ENCODE measurements at regions not wholly inside any gene's neighbourhood (a gene's known extent, or its start where the extent isn't known, plus 50 kb on each side); places are given as distances from the start of the nearest gene placed in this dataset.

GRCh38 chr4:171246948-171247347 lies 566.3 kb upstream of the GALNTL6 start:
- no peak for TF ChIP-seq CTCF (IDR thresholded peaks at IDR 0.05)
- no peak for TF ChIP-seq POLR2A (IDR thresholded peaks at IDR 0.05)

Data from testis (tissue), 2 donors.